Jurkat, Clone E6-1 (cell line): ENCODE measurements at regions not wholly inside any gene's neighbourhood (a gene's known extent, or its start where the extent isn't known, plus 50 kb on each side); places are given as distances from the start of the nearest gene placed in this dataset.
"Not testable (repeated sequence)": the region's sequence is repeated elsewhere in the genome, so short reads cannot be mapped to it uniquely, and the experiment has no call there.

Experiments
- DNase-seq: peaks from one replicate; pipeline ENCODE4 v3.0.0-alpha.2; 2011; ENCODE audit warnings: low read depth, low spot score
- H3K4me3 ChIP-seq: 2 replicates; pipeline ENCODE4 v1.5.1; 2011; ENCODE audit warnings: mild to moderate bottlenecking, low read length, control low read depth, moderate library complexity

DNA sequence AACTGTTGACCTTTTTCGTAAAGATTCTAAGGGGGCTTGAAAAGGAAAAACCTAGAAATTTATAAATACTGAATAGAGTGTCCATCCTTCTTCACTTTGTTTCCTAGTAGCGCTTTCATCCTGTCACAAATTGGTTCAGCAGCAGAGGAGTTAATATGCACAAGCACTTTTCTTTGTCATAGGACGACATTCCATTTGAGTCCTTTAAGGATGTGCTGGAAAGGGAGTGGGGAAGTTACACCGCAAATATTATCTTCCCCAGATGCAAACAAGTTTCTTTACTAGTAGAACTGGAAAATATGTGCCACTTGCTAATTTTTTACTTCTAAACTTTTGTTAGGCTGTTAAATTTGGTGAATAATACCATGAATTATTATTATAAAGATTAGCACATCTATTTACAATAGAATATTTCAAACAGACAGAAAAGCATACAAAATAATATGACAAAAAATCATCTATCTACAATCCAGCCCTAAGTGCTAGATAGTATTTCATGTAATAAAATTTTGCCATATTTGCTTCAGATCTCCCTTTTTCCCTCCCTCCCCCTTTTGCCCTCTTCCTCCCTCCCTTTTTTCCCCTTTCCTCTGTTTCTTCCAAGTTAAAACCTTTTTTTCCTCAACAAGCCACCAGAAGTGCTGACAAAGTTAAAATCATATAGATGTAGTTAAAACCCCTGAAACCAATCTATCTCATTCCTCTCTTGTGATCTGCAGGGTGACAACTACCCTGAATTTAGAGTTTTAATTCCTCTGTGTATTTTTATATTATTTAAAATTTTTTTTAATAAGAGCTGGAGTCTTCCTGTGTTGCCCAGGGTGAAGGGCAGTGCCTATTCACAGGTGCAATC, 50.5 kb upstream of the MAP4K3 start:
- no peak for DNase-seq
- H3K4me3 ChIP-seq, result no peak overlapping the region

DNA sequence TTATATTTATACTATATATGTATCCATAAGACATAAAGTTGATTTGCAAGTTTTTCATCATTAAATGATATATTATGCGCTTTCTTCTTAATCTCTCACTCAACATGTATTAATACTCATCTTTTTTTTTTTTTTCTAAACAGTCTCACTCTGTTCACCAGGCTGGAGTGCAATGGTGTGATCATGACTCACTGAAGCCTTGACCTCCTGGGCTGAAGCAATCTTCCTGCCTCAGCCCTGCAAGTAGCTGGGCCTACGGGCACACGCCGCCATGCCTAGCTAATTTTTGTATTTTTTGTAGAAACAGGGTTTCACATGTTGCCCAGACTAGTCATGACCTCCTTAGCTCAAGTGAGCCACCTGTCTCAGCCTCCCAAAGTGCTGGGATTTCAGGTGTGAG, 51.4 kb upstream of the MAP4K3 start:
- no peak overlapping the region for H3K4me3 ChIP-seq
- DNase-seq, result no peak

DNA sequence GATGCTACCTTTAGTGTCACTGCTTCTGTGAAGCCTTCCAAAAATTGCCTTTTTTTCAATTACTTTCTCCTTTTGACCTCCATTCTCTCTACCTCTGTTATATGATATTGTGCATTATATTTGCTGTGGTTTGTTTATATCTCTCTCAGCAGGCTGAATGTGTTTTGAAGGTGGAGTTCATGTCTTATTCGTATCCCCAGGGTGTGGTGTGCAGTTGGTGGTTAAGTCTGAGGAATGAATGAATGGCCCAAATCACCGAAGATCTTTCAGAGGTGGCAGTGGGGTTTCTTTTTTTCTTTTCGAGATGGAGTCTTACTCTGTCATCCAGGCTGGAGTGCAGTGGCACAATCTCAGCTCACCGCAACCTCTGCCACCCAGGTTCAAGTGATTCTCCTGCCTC, 53.5 kb upstream of the MAP4K3 start:
- H3K4me3 ChIP-seq, result no peak overlapping the region
- DNase-seq, result no peak

- DNase-seq, result no peak
- no peak overlapping the region for H3K4me3 ChIP-seq
Measured at GRCh38 chr2:39491653-39492052, 54.6 kb upstream of the MAP4K3 start.

DNA sequence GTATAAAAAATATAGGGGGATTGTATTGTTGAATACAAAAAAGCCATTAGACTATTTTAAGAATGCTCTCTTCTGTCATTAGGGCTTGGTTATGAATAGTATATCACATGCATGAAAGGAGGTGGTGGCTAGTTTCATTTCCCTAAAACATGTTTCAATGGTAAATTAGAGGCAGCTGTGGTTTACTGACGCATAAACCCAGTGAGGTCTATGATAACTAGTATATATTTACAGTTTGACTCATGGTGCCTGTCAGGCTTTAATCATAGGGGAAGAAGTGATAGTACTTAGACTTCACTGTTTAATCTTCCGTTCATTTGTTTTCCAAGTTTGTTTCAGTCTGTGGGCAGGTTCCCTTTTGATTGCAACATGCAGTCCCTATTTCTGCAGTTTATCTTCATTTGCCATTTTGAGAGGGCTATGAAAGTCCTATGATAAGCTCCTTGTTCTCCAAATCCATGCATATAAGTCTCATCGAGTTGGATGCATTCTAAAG, 55.1 kb upstream of the MAP4K3 start:
- H3K4me3 ChIP-seq, result no peak overlapping the region
- no peak for DNase-seq

- DNase-seq, result no peak
- no peak overlapping the region for H3K4me3 ChIP-seq
Measured at GRCh38 chr2:39492716-39493115, 55.6 kb upstream of the MAP4K3 start.

GRCh38 chr2:39494784-39495251, 57.7 kb upstream of the MAP4K3 start:
- DNase-seq, result no peak
- H3K4me3 ChIP-seq, result no peak overlapping the region

DNA sequence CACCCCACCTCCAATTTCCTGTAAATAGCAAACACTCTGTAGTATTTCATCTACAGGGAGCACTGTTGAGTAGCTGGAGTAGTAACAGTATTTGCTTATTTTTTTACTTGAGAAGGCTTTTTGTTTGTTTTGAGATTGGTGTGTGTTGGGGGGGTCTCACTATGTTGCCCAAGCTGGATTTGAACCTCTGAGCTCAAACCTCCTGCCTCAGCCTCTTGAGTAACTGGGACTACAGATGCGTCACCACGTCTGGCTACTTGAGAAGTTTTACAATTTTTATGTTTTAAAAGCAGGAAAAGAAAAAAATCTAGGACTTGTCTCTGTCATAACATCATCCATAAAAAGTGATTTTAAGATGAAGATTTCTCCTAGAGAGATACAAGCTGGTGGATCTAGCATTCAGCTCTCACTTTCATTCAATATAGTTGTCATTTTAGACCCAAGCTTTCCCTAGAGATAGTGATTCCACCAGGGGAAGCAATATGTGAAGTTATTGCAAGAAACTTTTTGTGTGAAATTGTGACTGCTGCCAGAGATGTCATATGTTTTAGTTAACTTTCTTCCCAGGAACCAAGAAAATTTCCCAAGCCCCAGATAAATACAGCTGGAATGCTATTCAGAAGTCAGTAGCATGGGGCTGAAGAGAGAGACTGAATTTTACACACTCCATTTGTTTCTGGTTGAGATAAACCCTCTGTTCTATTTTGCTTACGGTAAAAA, 60.2 kb upstream of the MAP4K3 start:
- DNase-seq, result no peak
- H3K4me3 ChIP-seq, result no peak overlapping the region

DNA sequence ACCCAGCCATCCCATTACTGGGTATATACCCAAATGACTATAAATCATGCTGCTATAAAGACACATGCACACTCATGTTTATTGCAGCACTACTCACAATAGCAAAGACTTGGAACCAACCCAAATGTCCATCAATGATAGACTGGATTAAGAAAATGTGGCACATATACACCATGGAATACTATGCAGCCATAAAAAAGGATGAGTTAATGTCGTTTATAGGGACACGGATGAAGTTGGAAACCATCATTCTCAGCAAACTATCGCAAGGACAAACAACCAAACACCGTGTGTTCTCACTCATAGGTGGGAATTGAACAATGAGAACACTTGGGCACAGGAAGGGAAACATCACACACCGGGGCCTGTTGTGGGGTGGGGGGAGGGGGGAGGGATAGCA, 61.1 kb upstream of the MAP4K3 start:
- DNase-seq, H3K4me3 ChIP-seq: not testable (repeated sequence)

- no peak for DNase-seq
Measured at GRCh38 chr2:39498786-39499185, 61.7 kb upstream of the MAP4K3 start.

GRCh38 chr2:39499336-39499735, 62.3 kb upstream of the MAP4K3 start:
- no peak for DNase-seq
- no peak overlapping the region for H3K4me3 ChIP-seq

More at GRCh38 chr2:39498786-39499185, 61.7 kb upstream of the MAP4K3 start:
- H3K4me3 ChIP-seq, result no peak overlapping the region

- no peak overlapping the region for H3K4me3 ChIP-seq
- no peak for DNase-seq
Measured at GRCh38 chr2:39501412-39501811, 64.3 kb upstream of the MAP4K3 start.

- DNase-seq, result no peak
- H3K4me3 ChIP-seq, result no peak overlapping the region
Measured at GRCh38 chr2:39503277-39503676, 66.2 kb upstream of the MAP4K3 start.

DNA sequence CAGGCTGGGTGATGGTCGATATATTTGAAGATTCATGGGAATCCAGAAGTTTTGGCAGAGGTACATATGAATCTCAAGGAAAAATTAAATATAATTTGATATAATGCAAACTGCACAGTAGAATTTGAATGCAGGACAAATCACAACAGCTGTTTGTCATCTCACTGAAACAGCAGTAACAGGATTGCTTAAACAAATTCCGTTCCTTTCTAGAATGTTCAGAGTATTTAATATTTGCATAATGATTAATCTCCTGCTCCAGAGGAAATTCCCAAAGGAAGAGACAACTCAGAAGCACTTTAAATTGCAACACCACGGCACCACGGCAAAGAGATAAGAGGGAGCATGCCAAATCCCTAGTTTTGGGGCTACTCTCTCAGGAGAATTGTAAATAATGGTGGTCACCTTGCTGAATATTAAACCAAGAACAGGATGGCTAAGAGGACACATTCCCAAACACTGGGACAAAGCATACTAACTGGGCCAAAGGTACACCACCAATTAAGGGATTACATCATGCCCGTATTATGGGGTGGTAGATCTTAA, 67.8 kb upstream of the MAP4K3 start:
- DNase-seq, result no peak
- H3K4me3 ChIP-seq, result no peak overlapping the region

DNA sequence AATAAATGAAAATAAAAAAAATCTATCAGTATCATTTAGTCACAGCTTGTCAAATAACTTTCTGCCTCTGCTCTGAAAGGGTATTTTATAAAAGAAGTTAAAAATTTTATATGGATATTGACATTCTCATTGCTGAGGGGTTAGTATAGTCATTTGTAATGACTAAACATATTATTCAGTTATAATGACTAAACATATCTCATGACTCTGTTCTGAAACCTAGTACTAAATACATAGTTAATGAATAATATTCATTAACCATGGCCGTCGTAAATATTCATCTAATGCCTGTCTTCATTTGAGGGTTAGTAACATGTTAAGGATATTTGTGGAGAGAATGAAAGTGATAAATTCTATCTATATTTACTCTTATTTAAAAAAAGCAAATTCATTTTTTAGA, 69.1 kb upstream of the MAP4K3 start:
- H3K4me3 ChIP-seq, result no peak overlapping the region
- DNase-seq, result no peak

- H3K4me3 ChIP-seq, result no peak overlapping the region
- no peak for DNase-seq
Measured at GRCh38 chr2:39508198-39508597, 71.1 kb upstream of the MAP4K3 start.

GRCh38 chr2:39510140-39510539, 73.1 kb upstream of the MAP4K3 start:
- H3K4me3 ChIP-seq, result no peak overlapping the region
- DNase-seq, result no peak

DNA sequence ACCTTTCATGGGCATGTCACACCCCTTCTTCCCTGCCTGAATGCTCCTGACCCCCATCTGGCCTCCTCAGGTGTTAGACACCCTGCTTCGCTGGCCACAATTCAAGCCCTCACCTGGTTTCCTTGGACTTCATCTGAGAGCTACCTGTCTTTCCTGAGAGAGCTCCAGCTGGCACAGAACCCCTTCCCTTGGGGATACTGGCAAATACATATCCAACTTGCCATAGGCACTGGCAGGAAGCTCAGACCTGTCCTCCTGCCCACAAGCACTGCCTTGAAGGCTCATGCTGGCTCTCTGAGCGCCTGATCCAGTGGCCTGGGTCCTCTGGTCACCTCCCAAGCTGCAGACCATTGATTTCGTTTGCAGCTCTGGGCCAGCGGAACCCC, 74.1 kb upstream of the MAP4K3 start:
- no peak for DNase-seq
- no peak overlapping the region for H3K4me3 ChIP-seq

GRCh38 chr2:39511605-39512433, 74.7 kb upstream of the MAP4K3 start:
- DNase-seq, result no peak
- no peak overlapping the region for H3K4me3 ChIP-seq
